GM20000 (cell line): ENCODE measurements at regions not wholly inside any gene's neighbourhood (a gene's known extent, or its start where the extent isn't known, plus 50 kb on each side); places are given as distances from the start of the nearest gene placed in this dataset.

Experiments
- DNase-seq: peaks from one replicate; pipeline ENCODE4 v3.0.0; 2012; ENCODE audit warnings: low spot score
- TF ChIP-seq, protein P1 (sequence below): IDR thresholded peaks from 2 replicates; pipeline ENCODE4 v1.5.1; 2012; ENCODE audit warnings: mild to moderate bottlenecking, control low read depth; ENCODE audit errors: extremely low read depth, missing control alignments

DNA sequence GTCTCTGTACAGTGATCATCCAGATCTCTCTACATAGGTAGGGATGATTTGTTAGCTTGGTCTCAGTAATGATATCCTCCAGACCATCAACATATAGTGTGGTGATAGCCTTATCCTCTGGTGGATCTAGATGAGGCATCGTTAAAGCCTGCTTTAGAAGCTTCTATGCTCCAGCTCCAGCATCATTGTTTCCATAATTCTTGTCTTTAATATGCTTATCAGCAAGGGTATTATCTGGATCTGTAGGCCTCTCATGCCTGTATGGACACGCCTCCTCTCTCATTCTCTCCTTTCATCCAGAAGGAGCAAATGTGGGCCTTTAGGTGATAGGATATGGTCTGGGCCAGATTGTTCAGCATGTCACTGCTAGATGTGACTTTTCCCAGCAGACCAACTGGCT lies 234.5 kb upstream of the CHST9 start:
- TF ChIP-seq, protein P1, sequence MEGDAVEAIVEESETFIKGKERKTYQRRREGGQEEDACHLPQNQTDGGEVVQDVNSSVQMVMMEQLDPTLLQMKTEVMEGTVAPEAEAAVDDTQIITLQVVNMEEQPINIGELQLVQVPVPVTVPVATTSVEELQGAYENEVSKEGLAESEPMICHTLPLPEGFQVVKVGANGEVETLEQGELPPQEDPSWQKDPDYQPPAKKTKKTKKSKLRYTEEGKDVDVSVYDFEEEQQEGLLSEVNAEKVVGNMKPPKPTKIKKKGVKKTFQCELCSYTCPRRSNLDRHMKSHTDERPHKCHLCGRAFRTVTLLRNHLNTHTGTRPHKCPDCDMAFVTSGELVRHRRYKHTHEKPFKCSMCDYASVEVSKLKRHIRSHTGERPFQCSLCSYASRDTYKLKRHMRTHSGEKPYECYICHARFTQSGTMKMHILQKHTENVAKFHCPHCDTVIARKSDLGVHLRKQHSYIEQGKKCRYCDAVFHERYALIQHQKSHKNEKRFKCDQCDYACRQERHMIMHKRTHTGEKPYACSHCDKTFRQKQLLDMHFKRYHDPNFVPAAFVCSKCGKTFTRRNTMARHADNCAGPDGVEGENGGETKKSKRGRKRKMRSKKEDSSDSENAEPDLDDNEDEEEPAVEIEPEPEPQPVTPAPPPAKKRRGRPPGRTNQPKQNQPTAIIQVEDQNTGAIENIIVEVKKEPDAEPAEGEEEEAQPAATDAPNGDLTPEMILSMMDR: no peak

DNA sequence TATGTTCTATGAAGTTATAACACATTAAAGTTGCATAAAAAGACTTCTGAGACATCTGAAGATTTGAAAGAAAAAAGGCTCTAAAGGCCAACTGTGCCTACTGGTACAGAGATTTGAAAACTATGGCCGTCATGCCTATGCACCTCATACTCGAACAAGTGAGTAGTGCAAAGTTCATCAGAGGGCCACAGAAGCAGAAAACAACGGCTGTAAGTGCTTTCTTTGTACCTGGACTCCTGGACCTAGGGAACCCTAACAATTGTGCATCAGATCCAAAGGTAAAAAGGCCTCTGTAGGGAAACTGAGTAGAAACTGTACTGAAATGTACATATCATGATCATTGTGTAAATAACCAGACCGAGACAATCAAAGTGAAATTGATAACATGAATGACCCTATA lies 230.4 kb upstream of the CHST9 start:
- no peak for DNase-seq
- TF ChIP-seq, protein P1: no peak

More for the DNA sequence above, 234.5 kb upstream of the CHST9 start:
- DNase-seq: no peak

DNA sequence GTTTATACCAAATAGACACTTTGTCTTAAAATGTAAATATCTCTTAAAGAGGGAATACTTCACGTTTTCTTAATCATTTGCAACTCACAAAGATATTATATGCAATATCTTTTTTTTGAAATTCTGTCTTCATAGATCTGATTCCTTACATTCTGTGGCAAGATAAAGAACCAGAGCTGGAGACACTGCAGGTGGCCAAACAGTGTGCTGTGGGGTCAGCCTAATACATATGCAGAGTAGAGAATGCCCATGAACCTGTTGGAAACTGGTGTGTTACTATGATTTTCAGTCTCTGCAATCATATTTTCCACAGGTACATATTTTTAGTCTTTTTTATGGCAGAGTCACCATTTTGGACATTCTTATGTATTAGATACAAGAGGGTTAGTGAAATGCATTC lies 229.6 kb upstream of the CHST9 start:
- no peak for DNase-seq

DNA sequence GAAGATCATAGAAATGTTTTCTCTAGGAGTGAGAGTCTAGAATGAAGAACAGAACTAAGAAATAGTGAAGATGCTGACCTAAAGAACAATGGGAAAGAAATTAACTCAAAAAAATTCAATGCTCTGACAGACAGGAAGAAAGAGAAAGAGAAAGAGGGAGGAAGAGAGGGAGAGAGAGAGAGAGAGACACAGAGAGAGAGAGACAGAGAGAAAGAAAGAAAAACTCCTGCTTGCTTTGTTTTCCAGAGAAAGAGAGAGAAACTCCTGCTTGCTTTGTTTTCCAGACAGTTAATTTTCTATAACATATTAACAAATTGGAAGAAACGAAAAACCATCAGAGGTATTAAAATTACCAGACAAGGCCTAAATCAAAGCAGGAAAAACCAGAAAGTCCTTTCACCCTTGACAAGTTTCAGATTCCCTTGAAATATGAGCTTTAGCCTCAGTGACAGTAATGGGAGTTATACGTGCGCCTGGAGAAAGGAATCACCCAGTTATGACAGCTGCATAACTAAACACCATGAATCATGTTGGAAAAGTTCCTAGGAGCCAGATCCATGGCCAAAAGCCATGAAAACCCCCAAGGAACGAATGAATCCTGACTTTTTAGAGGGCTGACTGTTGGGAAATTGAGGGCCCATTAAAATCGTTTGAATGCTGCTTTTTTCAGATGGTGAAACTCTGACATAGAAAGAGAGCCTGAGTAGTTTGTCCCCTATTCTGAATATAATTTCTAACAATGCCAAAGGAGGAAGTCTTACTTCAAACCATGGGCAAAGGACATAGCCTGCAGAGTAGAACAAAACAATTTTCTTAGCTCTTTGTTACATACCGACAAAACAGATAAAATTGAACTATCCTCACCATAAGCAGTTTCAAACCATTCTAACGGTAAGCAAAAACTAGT lies 228.6 kb upstream of the CHST9 start:
- TF ChIP-seq, protein P1: no peak

More for the DNA sequence above, 229.6 kb upstream of the CHST9 start:
- TF ChIP-seq, protein P1: no peak

DNA sequence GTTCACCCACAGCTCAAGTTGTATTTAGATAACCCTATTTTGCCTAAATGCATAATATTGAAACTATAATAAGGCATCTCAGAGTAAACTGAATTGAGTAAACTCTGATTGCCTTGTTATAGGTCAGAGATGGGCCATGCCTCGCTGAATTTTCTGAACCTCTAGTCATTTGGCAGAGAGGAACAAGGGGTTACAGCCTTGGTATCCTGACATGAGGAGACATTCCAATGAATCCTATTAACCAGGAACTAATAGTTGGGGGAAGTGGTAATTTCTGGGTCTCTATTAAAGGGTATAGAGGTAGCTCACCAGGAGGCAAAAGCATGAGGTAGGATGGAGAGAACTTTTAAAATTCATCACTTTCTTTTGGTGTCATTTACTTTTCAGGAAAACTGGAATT lies 227.4 kb upstream of the CHST9 start:
- TF ChIP-seq, protein P1: no peak
- no peak for DNase-seq

More for the DNA sequence above, 228.6 kb upstream of the CHST9 start:
- no peak for DNase-seq

DNA sequence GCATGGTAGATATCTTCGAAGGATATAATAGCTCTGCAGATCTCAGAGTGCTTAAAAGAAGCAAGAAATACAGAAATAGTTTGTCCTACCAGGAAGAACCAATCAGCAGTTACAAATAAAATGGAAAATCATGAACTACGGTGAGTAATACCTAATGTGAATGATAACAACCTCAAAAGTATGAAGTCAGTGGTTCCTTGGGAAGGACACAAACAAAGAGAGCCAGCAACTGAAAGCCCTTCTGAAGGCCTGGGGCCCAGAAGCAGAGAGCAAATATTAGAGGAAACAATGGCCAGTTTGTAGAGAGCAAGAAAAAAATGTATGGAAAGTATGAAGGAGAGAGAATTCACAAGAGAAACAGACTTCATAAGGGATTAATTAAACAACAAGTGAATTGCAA lies 226.8 kb upstream of the CHST9 start:
- DNase-seq: no peak
- TF ChIP-seq, protein P1: no peak

DNA sequence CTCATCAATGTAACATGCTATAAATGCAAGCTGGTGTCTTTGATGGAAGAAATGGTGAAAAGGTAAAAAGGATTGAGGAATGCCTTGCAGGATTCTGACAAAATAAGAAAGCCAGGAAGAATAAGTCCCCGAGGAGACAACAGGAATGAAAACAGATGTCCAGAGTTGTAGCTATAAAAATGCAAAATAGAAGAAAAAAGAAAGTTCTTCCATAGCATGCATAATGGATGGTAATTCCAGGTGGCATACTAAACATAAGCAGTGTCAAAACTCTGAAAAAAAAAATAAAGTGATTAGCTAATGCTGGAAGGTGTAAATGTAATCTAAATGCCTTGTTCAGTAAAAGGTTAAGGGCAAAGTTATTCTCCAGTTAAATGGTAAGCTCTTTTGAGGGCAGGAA lies 225.9 kb upstream of the CHST9 start:
- no peak for DNase-seq
- TF ChIP-seq, protein P1: no peak
